GM10248 (cell line): ENCODE measurements at regions not wholly inside any gene's neighbourhood (a gene's known extent, or its start where the extent isn't known, plus 50 kb on each side); places are given as distances from the start of the nearest gene placed in this dataset.

Source experiments
- CTCF ChIA-PET: fragments of 300-600 bp; sonication (Branson Sonifier 250); formaldehyde crosslinking; extraction: SDS; loops from one replicate; lab custom pipeline; 2021; ENCODE audit warnings: antibody characterized with exemption; lab: Yijun Ruan, JAX
- POLR2A ChIA-PET: fragments of 350-650 bp; sonication (Branson Sonifier 250); formaldehyde crosslinking; extraction: SDS; loops from one replicate; lab custom pipeline; 2020; ENCODE audit warnings: antibody characterized with exemption; lab: Yijun Ruan, JAX
- DNase-seq: peaks from one replicate; pipeline ENCODE4 v3.0.0; 2012; ENCODE audit errors: extremely low spot score
- TF ChIP-seq, protein P1 (sequence below): IDR thresholded peaks from 2 replicates; pipeline ENCODE4 v1.5.1; 2012; ENCODE audit warnings: mild to moderate bottlenecking, low read depth; ENCODE audit errors: extremely low read depth, missing control alignments, control extremely low read depth

DNA sequence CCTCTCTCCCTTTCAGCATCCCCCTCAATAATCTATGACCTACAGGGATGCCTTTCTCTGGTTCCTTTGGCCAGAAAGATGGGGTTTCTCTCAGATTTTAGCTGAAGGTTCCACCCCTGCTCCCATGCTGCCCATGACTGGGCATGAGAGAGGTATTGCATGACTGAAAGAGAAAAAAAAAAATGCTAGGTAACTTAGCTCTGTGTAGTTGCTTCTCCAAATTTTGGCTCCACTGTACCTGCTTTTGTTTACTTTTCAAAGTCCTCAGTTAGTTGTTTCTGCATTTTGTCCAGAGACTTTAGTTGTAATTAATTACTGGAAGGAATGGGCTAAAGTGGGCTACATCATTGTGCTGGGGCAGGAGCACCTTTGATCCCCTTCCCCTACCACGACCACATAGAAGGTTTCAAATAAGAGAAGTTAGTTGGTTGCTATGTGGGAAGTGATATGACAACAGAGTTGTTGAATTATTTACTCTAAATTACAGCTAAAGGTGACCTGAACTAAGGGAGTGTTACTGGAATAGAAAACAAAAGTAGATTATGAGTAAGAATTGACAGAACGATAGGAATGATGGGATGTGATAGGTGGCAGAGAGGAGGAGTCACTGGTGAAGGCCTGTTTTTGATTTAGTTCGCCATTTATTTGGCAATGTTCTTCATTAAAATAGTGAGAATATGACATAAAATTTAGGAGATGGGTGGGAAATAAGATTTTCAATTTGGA, 605.4 kb upstream of the NR2F2 start:
- ChIA-PET CTCF (interaction anchor here (0.6 kb wide), 1 partner anchor 1122 kb away, joined by 3 read pairs; no protein-coding TSS in a partner anchor), POLR2A (no interaction called here)
- no peak for DNase-seq
- TF ChIP-seq, protein P1, sequence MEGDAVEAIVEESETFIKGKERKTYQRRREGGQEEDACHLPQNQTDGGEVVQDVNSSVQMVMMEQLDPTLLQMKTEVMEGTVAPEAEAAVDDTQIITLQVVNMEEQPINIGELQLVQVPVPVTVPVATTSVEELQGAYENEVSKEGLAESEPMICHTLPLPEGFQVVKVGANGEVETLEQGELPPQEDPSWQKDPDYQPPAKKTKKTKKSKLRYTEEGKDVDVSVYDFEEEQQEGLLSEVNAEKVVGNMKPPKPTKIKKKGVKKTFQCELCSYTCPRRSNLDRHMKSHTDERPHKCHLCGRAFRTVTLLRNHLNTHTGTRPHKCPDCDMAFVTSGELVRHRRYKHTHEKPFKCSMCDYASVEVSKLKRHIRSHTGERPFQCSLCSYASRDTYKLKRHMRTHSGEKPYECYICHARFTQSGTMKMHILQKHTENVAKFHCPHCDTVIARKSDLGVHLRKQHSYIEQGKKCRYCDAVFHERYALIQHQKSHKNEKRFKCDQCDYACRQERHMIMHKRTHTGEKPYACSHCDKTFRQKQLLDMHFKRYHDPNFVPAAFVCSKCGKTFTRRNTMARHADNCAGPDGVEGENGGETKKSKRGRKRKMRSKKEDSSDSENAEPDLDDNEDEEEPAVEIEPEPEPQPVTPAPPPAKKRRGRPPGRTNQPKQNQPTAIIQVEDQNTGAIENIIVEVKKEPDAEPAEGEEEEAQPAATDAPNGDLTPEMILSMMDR, result no peak

DNA sequence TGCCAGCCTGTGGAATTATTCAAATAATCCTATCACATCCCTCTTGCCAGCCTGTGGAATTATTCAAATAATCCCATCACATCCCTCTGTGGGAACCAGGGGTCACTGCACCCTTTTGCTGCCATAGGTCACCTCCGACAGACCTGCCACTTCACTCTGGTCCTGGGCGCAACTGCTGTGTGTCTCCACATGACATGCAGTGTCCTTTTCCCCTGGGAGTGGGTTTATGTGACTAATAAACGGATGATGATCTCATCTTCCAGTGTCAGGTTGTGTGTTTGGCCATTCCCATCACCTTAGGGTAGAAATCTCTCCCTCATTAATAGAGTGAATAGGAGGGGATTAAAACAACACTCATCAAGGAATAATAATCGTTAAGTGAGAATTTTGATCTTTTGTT, 603.6 kb upstream of the NR2F2 start:
- DNase-seq, result no peak
- TF ChIP-seq, protein P1, result no peak
- ChIA-PET CTCF (interaction anchor here (1.3 kb wide), 1 partner anchor 153 kb away, joined by 3 read pairs; no protein-coding TSS in a partner anchor), POLR2A (no interaction called here)

DNA sequence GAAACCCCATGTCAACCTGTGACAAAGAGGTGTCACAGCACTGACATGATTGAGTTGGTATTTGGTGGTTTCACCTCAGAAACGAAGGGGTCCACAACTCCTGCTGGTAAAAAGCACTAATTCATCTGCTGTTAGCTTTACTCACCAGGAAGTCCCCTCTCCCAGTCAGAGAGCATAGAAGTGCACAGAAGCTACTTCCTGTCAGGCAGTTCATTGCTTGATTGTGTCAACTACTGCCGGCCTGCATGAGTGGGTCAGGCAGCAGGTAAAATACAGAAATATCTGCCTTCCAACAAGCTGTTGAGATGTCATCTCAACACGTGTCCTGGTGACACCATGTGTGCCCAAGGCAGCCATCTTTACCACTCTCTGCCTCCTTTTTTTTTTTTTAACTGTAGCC, 596.6 kb upstream of the NR2F2 start:
- CTCF ChIA-PET, result no interaction called here
- POLR2A ChIA-PET, result no interaction called here
- DNase-seq, result no peak
- TF ChIP-seq, protein P1, result no peak

DNA sequence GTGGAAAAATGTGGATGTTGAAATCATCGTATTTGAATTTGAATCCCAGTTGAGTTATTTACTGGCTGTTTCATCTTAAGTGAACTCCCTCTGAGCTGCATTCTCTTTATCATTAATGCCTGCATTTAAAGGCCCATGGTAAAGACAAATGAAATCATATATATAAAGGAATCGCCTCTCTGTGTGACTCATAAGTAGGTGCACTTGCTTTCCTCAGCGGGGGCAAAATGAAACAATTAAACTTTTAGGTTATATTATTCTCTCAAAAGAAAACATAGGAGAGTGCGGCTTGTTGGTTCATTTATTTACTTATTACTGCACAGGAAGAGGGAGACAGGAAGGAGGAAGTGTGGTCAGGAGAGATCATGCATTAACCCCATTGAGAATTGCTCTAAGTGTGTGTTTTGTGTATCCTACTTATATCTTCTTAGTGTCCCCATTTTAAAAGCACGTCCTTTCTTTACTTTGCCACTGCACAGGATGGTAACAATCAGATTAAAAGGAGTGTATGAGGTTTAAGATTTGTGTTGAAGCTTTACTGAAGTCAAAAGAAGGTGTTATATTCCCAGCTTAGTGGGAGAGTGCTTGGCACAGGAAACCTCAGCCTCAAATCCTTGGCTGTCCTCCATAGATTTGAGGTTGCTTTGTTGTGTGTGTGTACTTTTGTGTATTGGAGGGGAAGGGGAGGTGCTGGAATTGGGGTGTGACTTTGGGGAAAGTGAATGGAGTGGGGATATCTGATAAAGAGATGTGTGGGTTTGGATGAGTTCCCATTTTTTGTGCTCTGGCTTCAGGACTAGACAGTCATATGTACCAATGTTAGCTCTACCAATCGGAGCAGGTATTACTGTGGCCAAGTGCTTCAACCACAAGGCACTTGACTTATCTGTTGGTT, 595.8 kb upstream of the NR2F2 start:
- DNase-seq, result no peak
- CTCF ChIA-PET, result no interaction called here
- POLR2A ChIA-PET, result no interaction called here
- TF ChIP-seq, protein P1, result no peak

DNA sequence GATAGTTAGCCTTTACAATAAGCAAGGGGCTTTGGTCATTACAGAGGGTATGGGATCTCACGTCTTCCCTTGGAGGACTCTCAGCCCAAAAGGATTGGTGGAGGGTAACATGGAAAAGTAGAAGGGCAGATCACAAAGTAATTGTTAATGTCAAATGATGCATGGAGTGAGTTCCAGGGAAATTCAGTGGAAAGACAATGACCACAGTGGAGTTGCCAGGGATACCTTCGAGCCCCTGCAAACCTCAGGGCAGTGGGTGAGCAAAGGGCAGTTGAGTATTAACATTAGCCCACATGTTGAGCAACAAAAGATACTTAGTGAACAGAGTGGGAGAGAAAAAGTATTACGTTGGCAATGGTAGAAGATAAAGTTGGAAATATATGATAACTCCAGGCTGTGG, 593.4 kb upstream of the NR2F2 start:
- CTCF ChIA-PET, result no interaction called here
- POLR2A ChIA-PET, result no interaction called here
- TF ChIP-seq, protein P1, result no peak
- no peak for DNase-seq

DNA sequence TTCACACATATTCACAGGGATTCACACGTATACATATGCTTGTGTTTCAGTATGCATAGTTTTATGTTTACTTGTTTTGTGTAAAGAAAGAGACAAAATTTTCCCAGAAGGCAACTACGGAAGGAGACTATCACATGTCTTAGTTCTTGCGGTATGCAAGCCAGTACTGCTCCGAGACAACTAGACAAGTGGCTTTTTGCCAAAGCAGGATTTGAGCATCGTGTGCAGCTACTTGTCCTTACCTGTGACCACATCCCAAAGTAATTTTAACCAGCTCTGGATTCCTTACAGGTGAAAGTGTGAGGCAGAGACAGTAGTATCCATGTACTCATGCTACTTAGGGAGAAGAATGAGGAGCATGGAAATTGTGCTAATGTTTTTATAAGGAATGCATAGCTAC, 591.4 kb upstream of the NR2F2 start:
- POLR2A ChIA-PET, result no interaction called here
- CTCF ChIA-PET, result interaction anchor here (2.0 kb wide), 1 partner anchor 9 kb away, joined by 5 read pairs; no protein-coding TSS in a partner anchor
- no peak for DNase-seq
- TF ChIP-seq, protein P1, result no peak
